ENCODE measurements at regions not wholly inside any gene's neighbourhood (a gene's known extent, or its start where the extent isn't known, plus 50 kb on each side); places are given as distances from the start of the nearest gene placed in this dataset.

- no peaks in the 10 kb centered on the region for H3K4me1 ChIP-seq (ENCODE audit: control insufficient read depth, insufficient read depth, low read length)
- intact Hi-C loops (cut with micrococcal nuclease), result no loop called here
- WGBS (ENCODE audit: insufficient coverage), result no CpG with 5 or more reads among the region's 2 CpGs
- Mint-ChIP-seq H3K9me3 (peaks cover 3 to 11% of the 10 kb centered on the region in 2 donors), H3K4me1 (no peaks in the 10 kb centered on the region), H3K36me3 (no peaks in the 10 kb centered on the region), H3K27me3 (ENCODE audit: low read depth in 2 of 2) (no peaks in the 10 kb centered on the region), H3K4me3 (no peak overlapping the region), H3K27ac (no peak overlapping the region)
- H3K27ac ChIP-seq (ENCODE audit: low read length), result no peak overlapping the region
- no peak for TF ChIP-seq CTCF (IDR thresholded peaks at IDR 0.05)
- no peak for DNase-seq
- no peaks in the 10 kb centered on the region for H3K9me3 ChIP-seq (ENCODE audit: control insufficient read depth, insufficient read depth, low read length)
- no peaks in the 10 kb centered on the region for H3K36me3 ChIP-seq (ENCODE audit: control insufficient read depth, insufficient read depth, low read length)
- H3K4me3 ChIP-seq (ENCODE audit: low read length), result no peak overlapping the region
- no peak for ATAC-seq
- H3K27me3 ChIP-seq (ENCODE audit: control insufficient read depth, insufficient read depth, low read length), result no peaks in the 10 kb centered on the region
Observed at GRCh38 chr18:40079786-40080185, 1875.2 kb upstream of the PIK3C3 start.

- H3K27ac ChIP-seq (ENCODE audit: low read length), result no peak overlapping the region
- no peaks in the 10 kb centered on the region for H3K4me1 ChIP-seq (ENCODE audit: control insufficient read depth, insufficient read depth, low read length)
- Mint-ChIP-seq H3K36me3 (peaks cover 7% of the 10 kb centered on the region), H3K4me1 (no peaks in the 10 kb centered on the region), H3K9me3 (peaks cover 7 to 21% of the 10 kb centered on the region in 2 donors), H3K27me3 (ENCODE audit: low read depth in 2 of 2) (no peaks in the 10 kb centered on the region), H3K27ac (no peak overlapping the region), H3K4me3 (no peak overlapping the region)
- intact Hi-C loops (cut with micrococcal nuclease), result no loop called here
- 82% methylated on average over 2 of the region's 2 CpGs for WGBS (ENCODE audit: insufficient coverage)
- no peaks in the 10 kb centered on the region for H3K9me3 ChIP-seq (ENCODE audit: control insufficient read depth, insufficient read depth, low read length)
- DNase-seq (no peak), ATAC-seq (no peak)
- no peak overlapping the region for H3K4me3 ChIP-seq (ENCODE audit: low read length)
- no peaks in the 10 kb centered on the region for H3K36me3 ChIP-seq (ENCODE audit: control insufficient read depth, insufficient read depth, low read length)
- no peak for TF ChIP-seq CTCF (IDR thresholded peaks at IDR 0.05)
- H3K27me3 ChIP-seq (ENCODE audit: control insufficient read depth, insufficient read depth, low read length), result no peaks in the 10 kb centered on the region
Observed at GRCh38 chr18:40075616-40076015, 1879.4 kb upstream of the PIK3C3 start.

DNA sequence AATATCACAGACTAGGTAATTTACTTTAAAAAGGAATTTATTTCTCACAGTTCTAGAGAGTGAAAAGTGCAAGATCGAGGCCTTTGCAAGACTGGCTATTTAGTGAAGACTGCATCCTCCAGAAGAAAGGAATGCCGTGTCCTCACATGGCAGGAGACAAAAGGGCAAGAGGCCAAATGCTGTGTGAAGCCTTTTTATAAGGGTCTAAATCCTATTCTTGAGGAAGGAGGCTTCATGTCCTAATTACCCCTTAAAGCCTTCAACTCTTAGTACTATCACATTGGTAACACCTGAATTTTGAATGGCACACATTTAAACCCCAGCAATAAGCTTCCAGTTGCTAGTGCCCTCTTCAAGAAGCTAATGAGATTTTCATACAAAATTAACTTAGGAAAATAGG lies 1882.3 kb upstream of the PIK3C3 start:
- H3K4me3 ChIP-seq (ENCODE audit: low read length), result no peak overlapping the region
- H3K27ac ChIP-seq (ENCODE audit: low read length), result no peak overlapping the region
- intact Hi-C loops (cut with micrococcal nuclease), result no loop called here
- TF ChIP-seq CTCF (IDR thresholded peaks at IDR 0.05), result no peak
- ATAC-seq, result no peak
- no peaks in the 10 kb centered on the region for H3K27me3 ChIP-seq (ENCODE audit: control insufficient read depth, insufficient read depth, low read length)
- H3K27ac Mint-ChIP-seq, result no peak overlapping the region
- H3K4me1 Mint-ChIP-seq, result no peaks in the 10 kb centered on the region
- peaks cover 10 to 25% of the 10 kb centered on the region in 2 donors for H3K9me3 Mint-ChIP-seq
- no peak overlapping the region for H3K4me3 Mint-ChIP-seq
- no peak for DNase-seq
- no peaks in the 10 kb centered on the region for H3K4me1 ChIP-seq (ENCODE audit: control insufficient read depth, insufficient read depth, low read length)
- WGBS (ENCODE audit: insufficient coverage), result 79% methylated on average over 2 of the region's 2 CpGs
- H3K36me3 ChIP-seq (ENCODE audit: control insufficient read depth, insufficient read depth, low read length), result no peaks in the 10 kb centered on the region
- no peaks in the 10 kb centered on the region for H3K27me3 Mint-ChIP-seq (ENCODE audit: low read depth in 2 of 2)
- H3K36me3 Mint-ChIP-seq, result peaks cover 7% of the 10 kb centered on the region
- no peaks in the 10 kb centered on the region for H3K9me3 ChIP-seq (ENCODE audit: control insufficient read depth, insufficient read depth, low read length)

DNA sequence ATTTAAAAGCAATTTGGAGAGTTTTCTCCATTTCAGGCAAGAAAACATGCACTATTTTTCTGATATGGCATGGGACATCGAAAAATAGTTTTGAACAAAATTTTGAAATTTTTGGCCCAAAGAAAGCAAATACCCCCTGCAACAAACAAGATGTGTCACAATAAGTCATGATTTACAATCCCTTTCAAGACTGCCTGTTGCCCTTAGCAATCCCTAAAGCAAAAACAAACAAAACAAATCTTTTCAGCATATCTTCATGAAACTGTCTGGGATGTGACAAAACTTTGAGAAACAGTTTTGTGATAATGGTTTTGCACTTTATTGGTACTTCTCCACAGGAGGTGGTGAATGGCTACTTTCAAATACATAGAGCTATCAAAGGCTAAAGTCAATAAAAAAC lies 1888.7 kb upstream of the PIK3C3 start:
- Mint-ChIP-seq H3K27ac (no peak overlapping the region), H3K9me3 (peaks cover 12 to 28% of the 10 kb centered on the region in 2 donors), H3K4me3 (no peak overlapping the region), H3K36me3 (peaks cover 12% of the 10 kb centered on the region), H3K4me1 (no peaks in the 10 kb centered on the region), H3K27me3 (ENCODE audit: low read depth in 2 of 2) (no peaks in the 10 kb centered on the region)
- no peak for ATAC-seq
- Histone ChIP-seq H3K4me1 (ENCODE audit: control insufficient read depth, insufficient read depth, low read length) (no peaks in the 10 kb centered on the region), H3K36me3 (ENCODE audit: control insufficient read depth, insufficient read depth, low read length) (no peaks in the 10 kb centered on the region), H3K27ac (ENCODE audit: low read length) (no peak overlapping the region), H3K4me3 (ENCODE audit: low read length) (no peak overlapping the region), H3K9me3 (ENCODE audit: control insufficient read depth, insufficient read depth, low read length) (peaks cover 4% of the 10 kb centered on the region), H3K27me3 (ENCODE audit: control insufficient read depth, insufficient read depth, low read length) (no peaks in the 10 kb centered on the region)
- no peak for TF ChIP-seq CTCF (IDR thresholded peaks at IDR 0.05)
- DNase-seq, result no peak
- intact Hi-C loops (cut with micrococcal nuclease), result no loop called here
- 81% methylated on average over 1 of the region's 1 CpG for WGBS (ENCODE audit: insufficient coverage)
